ENCODE measurements at regions not wholly inside any gene's neighbourhood (a gene's known extent, or its start where the extent isn't known, plus 50 kb on each side); places are given as distances from the start of the nearest gene placed in this dataset.

DNA sequence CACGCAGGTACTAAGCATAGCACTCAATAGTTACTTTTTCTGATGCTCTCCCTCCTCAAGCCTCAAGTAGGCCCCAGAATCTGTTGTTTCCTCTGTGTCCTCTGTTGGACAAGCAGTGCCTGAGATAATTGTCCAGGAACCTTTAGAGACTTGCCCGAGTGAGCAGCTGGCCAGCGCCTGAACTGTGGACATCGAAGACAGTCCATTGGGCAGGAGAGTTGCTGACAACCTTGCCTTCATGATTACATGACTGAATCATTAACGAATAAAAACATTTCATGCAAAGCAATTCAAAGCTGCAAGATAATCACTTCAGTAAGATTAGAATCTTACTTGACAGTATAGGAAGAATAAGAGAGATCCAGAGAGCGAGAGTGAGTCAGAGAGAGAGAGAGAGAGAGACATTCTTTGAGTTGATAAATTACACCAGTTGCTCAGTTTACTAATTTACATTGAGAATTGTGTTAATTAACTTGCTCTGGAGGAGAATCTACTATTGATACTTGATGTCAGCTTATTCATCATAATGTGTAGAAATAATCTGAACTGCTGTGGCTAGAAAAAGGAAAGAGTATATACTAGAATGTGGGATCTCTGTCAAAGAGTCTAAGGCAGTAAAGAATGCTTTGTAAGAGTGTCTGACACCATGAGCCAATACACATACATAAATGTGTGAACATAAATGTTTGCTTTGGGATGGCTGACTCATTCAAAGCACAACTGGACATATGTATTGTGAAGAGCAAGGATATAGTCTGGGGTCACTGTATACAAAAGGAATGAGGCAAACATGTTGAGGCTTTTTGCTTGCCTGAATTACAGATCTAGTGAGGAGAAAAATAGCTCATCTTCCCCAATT, 216.0 kb downstream of the ZNF326 start:
- TF ChIP-seq JUNB (IDR thresholded peaks at IDR 0.05; ENCODE audit: unreplicated experiment) (no peak), EZH2phosphoT487 (IDR thresholded peaks at IDR 0.05; ENCODE audit: unreplicated experiment) (no peak), POLR2AphosphoS5 (IDR thresholded peaks at IDR 0.05; ENCODE audit: low read depth) (no peak), NANOG (IDR thresholded peaks at IDR 0.05; ENCODE audit: borderline replicate concordance) (no peak)
- TF ChIP-seq, protein P1, sequence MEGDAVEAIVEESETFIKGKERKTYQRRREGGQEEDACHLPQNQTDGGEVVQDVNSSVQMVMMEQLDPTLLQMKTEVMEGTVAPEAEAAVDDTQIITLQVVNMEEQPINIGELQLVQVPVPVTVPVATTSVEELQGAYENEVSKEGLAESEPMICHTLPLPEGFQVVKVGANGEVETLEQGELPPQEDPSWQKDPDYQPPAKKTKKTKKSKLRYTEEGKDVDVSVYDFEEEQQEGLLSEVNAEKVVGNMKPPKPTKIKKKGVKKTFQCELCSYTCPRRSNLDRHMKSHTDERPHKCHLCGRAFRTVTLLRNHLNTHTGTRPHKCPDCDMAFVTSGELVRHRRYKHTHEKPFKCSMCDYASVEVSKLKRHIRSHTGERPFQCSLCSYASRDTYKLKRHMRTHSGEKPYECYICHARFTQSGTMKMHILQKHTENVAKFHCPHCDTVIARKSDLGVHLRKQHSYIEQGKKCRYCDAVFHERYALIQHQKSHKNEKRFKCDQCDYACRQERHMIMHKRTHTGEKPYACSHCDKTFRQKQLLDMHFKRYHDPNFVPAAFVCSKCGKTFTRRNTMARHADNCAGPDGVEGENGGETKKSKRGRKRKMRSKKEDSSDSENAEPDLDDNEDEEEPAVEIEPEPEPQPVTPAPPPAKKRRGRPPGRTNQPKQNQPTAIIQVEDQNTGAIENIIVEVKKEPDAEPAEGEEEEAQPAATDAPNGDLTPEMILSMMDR (conservative IDR thresholded peaks at IDR 0.05; ENCODE audit: low read depth in 2 of 2), result no peak
- TF ChIP-seq, protein P2, sequence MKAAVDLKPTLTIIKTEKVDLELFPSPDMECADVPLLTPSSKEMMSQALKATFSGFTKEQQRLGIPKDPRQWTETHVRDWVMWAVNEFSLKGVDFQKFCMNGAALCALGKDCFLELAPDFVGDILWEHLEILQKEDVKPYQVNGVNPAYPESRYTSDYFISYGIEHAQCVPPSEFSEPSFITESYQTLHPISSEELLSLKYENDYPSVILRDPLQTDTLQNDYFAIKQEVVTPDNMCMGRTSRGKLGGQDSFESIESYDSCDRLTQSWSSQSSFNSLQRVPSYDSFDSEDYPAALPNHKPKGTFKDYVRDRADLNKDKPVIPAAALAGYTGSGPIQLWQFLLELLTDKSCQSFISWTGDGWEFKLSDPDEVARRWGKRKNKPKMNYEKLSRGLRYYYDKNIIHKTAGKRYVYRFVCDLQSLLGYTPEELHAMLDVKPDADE (IDR thresholded peaks at IDR 0.05), result no peak

Measured in GM23338 (cell line).